Panc1 (cell line): ENCODE measurements at regions not wholly inside any gene's neighbourhood (a gene's known extent, or its start where the extent isn't known, plus 50 kb on each side); places are given as distances from the start of the nearest gene placed in this dataset.
"Not testable (repeated sequence)": the region's sequence is repeated elsewhere in the genome, so short reads cannot be mapped to it uniquely, and the experiment has no call there.

ENCODE experiments used
- ATAC-seq: fragments of 200-7000 bp; cut with Tn5 transposase; 2 replicates; pipeline ENCODE4 v1.9.1; 2020; ENCODE audit warnings: mild to moderate bottlenecking, moderate library complexity
- BruUV-seq: library from RNA; stranded (reverse); fragments of 400-500 nt; replicated peaks from 2 replicates; lab custom pipeline; 2021; lab: Mats Ljungman, UMichigan
- CTCF ChIA-PET: fragments of 300-600 bp; sonication (Branson Sonifier 250); formaldehyde crosslinking; loops from one replicate; lab custom pipeline; 2022; ENCODE audit warnings: antibody characterized with exemption; lab: Charles Lee
- POLR2A ChIA-PET: fragments of 300-600 bp; sonication (Branson Sonifier 250); formaldehyde crosslinking; loops from one replicate; lab custom pipeline; 2022; ENCODE audit warnings: antibody characterized with exemption; lab: Charles Lee
- DNase-seq: peaks from one replicate; pipeline ENCODE4 v3.0.0-alpha.2; 2010; ENCODE audit warnings: low read depth, low spot score
- H3K27ac ChIP-seq: 2 replicates; pipeline ENCODE4 v1.5.1; 2011; ENCODE audit warnings: mild to moderate bottlenecking, low read length, inconsistent platforms
- H3K27me3 ChIP-seq: fragments of 200-500 bp; sonication (Bioruptor generic); 2 replicates; pipeline ENCODE4 v1.6.0; 2014; ENCODE audit warnings: low read length, inconsistent platforms; ENCODE audit not compliant: control insufficient read depth, insufficient read depth
- H3K36me3 ChIP-seq: fragments of 200-500 bp; sonication (Bioruptor generic); 2 replicates; pipeline ENCODE4 v1.5.1; 2014; ENCODE audit warnings: inconsistent platforms, mild to moderate bottlenecking, low read length, moderate library complexity; ENCODE audit not compliant: control insufficient read depth, insufficient read depth
- H3K4me1 ChIP-seq: 2 replicates; pipeline ENCODE4 v1.5.1; 2011; ENCODE audit warnings: inconsistent platforms, mild to moderate bottlenecking, low read length, moderate library complexity; ENCODE audit not compliant: control insufficient read depth, insufficient read depth
- H3K4me3 ChIP-seq, 2 experiments: 2 replicates each; pipeline ENCODE4 v1.5.1; 2011 to 2012; ENCODE audit warnings: low read depth in 2 of 2, low read length in 2 of 2, mild to moderate bottlenecking in 2 of 2, inconsistent platforms in 1 of 2, moderate library complexity in 1 of 2
- H3K9me3 ChIP-seq: fragments of 200-500 bp; sonication (Bioruptor generic); 2 replicates; pipeline ENCODE4 v1.5.1; 2014; ENCODE audit warnings: low read depth, mild to moderate bottlenecking, inconsistent platforms, low read length, moderate library complexity; ENCODE audit not compliant: control insufficient read depth, insufficient read depth
- CTCF ChIP-seq: fragments of 450-650 bp; IDR thresholded peaks from 2 replicates; pipeline ENCODE4 v1.5.1; 2017; ENCODE audit warnings: mild to moderate bottlenecking
- POLR2AphosphoS5 ChIP-seq: IDR thresholded peaks from 2 replicates; pipeline ENCODE4 v1.6.1; 2012; ENCODE audit warnings: mild to moderate bottlenecking, low read depth, low read length, moderate library complexity
- SIN3A ChIP-seq: IDR thresholded peaks from 2 replicates; pipeline ENCODE4 v1.6.1; 2012; ENCODE audit warnings: low read depth, mild to moderate bottlenecking, low read length, moderate library complexity, borderline replicate concordance; ENCODE audit not compliant: insufficient read depth
- TCF7L2 ChIP-seq: IDR thresholded peaks from 2 replicates; pipeline ENCODE4 v1.6.1; 2011; ENCODE audit warnings: mild to moderate bottlenecking, low read depth, low read length, inconsistent platforms
- in situ Hi-C: cut with HindIII; loops from 2 replicates; pipeline ENCODE4 v1.10.0; 2016; ENCODE audit warnings: low sequenced_read_pairs, low pct_unique_long_range_greater_than_20kb
- intact Hi-C: fragments of 100-400 bp; cut with micrococcal nuclease; formaldehyde crosslinking; loops from one replicate; pipeline ENCODE4 v1.10.0; 2022; ENCODE audit not compliant: unreplicated experiment
- TF ChIP-seq, protein P1 (sequence below), 2 experiments: IDR thresholded peaks; 2 replicates each; pipeline ENCODE4 v1.6.1; 2011 to 2012; ENCODE audit warnings: low read depth in 2 of 2, control low read depth in 1 of 2, low read length in 1 of 2, mild to moderate bottlenecking in 1 of 2, moderate library complexity in 1 of 2; ENCODE audit not compliant: insufficient read depth in 1 of 2

DNA sequence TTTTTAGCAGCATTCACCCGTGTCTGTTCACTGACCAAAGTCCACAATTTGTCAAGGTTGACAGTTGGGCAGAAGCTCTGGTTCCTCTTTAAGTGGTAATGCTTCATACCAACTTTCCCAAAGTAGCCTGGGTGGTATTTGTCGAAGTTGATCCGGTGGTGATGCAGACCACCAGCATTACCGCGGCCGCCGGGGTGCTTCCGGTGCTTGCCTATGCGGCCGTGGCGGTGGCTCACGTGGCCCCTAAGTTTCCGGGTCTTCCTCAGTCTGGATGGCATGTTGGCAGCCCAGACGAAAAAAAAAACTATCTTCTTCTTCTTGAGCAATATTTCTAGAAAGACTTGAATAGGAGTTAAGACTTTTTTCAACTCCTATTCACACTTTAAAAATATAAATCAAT lies 151.4 kb upstream of the RGS17 start:
- intact Hi-C loops, POLR2A ChIA-PET, H3K4me3 ChIP-seq, H3K9me3 ChIP-seq, H3K27me3 ChIP-seq, ATAC-seq, H3K27ac ChIP-seq, BruUV-seq, DNase-seq, H3K4me1 ChIP-seq, H3K36me3 ChIP-seq, CTCF ChIA-PET, in situ Hi-C loops: not testable (repeated sequence)

DNA sequence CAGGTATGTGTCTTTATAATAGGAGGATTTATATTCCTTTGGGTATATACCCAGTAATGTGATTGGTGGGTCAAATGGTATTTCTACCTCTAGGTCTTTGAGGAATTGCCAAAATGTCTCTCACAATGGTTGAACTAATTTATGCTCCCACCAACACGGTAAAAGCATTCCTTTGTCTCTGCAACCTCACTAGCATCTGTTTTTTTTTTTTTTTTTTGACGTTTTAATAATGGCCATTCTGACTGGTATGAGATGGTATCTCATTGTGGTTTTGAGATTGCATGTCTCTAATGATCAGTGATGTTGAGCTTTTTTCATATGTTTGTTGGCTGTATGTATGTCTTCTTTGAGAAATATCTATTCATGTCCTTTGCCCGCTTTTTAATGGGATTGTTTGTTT lies 144.9 kb upstream of the RGS17 start:
- intact Hi-C loops = no loop called here

More for the DNA sequence above, 144.9 kb upstream of the RGS17 start:
- no peak for ATAC-seq
- H3K4me3 ChIP-seq = no peak overlapping the region
- in situ Hi-C loops = no loop called here
- no peaks in the 10 kb centered on the region for H3K9me3 ChIP-seq
- no peaks in the 10 kb centered on the region for H3K36me3 ChIP-seq
- no peak for TF ChIP-seq CTCF
- TF ChIP-seq, protein P1, sequence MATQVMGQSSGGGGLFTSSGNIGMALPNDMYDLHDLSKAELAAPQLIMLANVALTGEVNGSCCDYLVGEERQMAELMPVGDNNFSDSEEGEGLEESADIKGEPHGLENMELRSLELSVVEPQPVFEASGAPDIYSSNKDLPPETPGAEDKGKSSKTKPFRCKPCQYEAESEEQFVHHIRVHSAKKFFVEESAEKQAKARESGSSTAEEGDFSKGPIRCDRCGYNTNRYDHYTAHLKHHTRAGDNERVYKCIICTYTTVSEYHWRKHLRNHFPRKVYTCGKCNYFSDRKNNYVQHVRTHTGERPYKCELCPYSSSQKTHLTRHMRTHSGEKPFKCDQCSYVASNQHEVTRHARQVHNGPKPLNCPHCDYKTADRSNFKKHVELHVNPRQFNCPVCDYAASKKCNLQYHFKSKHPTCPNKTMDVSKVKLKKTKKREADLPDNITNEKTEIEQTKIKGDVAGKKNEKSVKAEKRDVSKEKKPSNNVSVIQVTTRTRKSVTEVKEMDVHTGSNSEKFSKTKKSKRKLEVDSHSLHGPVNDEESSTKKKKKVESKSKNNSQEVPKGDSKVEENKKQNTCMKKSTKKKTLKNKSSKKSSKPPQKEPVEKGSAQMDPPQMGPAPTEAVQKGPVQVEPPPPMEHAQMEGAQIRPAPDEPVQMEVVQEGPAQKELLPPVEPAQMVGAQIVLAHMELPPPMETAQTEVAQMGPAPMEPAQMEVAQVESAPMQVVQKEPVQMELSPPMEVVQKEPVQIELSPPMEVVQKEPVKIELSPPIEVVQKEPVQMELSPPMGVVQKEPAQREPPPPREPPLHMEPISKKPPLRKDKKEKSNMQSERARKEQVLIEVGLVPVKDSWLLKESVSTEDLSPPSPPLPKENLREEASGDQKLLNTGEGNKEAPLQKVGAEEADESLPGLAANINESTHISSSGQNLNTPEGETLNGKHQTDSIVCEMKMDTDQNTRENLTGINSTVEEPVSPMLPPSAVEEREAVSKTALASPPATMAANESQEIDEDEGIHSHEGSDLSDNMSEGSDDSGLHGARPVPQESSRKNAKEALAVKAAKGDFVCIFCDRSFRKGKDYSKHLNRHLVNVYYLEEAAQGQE (IDR thresholded peaks at IDR 0.05; ENCODE audit: insufficient read depth in 1 of 2, low read depth in 2 of 2, low read length in 1 of 2) = no peak
- no peak for TF ChIP-seq SIN3A
- TF ChIP-seq POLR2AphosphoS5 = no peak
- no peak for TF ChIP-seq TCF7L2
- no TSS peak for BruUV-seq
- DNase-seq = no peak
- ChIA-PET CTCF (no interaction called here), POLR2A (no interaction called here)
- no peaks in the 10 kb centered on the region for H3K27me3 ChIP-seq
- H3K4me1 ChIP-seq = no peaks in the 10 kb centered on the region
- H3K27ac ChIP-seq = no peak overlapping the region
